Islet of Langerhans (tissue), 1 donor: ENCODE measurements at regions not wholly inside any gene's neighbourhood (a gene's known extent, or its start where the extent isn't known, plus 50 kb on each side); places are given as distances from the start of the nearest gene placed in this dataset.
A peak's percentile ranks its signal among the peaks of the same experiment; 100 is the strongest.
"Not testable (repeated sequence)": the region's sequence is repeated elsewhere in the genome, so short reads cannot be mapped to it uniquely, and the experiment has no call there.

ENCODE experiments used
- FAIRE-seq: peaks from one replicate; lab custom pipeline; 2011; peaks lifted over from hg19 to GRCh38; lab: Jason Lieb, UNC

DNA sequence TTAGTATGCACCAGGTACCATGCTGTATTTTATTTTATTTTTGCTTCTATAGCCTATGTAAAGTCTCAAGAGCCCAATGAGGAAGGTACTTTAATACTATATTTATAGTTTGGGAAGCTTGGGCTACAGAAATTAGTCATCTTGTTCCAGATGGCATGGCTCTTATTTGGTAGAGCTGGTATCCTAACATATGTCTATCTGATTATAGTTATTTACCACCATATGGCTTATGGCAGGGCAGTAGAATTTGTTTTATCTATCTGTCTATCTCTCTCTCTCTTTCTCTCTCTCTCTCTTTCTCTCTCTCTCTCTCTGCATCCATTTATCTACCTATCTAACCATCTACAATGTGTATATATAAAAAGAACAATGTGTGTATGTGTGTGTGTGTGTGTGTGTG lies 1293.7 kb upstream of the SLC39A10 start:
- FAIRE-seq, result no peak

DNA sequence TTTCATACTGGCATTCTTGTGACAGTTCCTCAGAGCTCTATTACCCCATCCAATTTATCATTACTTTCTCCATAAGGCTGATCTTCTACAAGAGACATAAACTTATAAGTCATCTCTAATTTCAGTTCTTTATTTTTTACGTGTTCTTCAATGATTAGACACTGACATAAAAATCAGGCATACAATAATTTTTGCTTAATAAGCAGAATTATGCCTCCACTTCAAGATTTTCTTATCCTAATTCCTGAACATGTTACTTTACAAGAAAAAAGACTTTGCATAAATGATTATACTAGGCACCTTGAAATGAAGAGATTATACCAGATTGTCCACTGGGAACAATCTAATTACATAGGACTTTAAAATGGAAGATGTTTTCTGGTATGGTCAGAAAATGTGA lies 1304.5 kb upstream of the SLC39A10 start:
- no peak for FAIRE-seq

DNA sequence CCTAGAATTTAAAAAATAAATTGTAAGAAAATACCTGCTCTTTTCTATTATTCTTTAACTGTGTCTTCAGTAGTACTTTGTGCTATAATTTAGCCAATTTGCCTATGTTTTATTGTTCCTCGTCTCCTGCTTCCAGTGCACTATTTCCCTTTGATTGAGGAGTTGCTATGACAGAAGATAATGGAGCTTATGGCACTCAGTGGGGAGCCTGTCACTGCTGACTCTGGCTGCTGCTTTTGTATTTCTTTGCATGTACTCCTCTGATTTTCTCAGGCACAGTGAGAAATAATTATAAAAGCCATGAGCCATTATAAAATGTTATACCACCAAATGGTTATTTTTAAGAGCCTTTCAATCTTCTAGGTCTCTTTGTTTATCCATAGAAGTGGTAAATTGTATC lies 1310.8 kb upstream of the SLC39A10 start:
- FAIRE-seq, result peak; percentile 5

DNA sequence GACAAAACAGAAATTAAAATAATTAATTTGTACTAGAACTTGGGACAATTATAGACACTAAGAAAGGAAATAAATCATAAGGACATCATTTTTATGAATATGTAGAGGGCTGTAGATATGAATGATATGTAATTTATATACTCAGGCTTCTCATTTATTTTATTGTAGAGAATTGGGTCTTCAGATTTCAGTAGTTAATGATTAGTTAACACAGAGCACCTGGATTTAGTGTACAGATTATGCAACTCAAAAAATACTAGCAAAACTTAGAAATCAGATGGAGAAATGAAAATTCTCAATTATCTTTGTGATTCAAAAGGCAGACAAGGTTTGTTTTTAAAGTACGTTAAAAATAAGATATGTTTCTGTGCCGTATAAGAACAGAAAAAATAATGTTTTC lies 1311.7 kb upstream of the SLC39A10 start:
- no peak for FAIRE-seq

DNA sequence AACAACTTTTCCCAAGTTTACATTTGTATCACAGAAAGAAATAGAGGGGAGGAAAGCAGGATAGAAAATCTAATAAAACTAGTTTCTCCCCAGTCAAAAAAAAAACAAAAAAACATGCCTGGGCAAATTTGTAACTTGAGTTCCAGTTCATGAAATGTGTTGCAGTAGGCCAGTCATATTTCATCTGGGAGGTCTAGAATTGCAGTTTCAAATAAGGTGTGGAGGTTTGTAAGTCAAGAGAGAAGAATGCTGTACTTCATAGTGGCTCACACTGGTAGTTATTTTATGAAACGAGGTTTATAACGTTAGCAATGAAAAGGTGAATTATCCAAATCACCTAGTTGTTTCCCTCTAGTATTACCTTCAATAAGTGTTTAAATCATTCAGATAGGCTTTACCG lies 1313.9 kb upstream of the SLC39A10 start:
- FAIRE-seq, result no peak

DNA sequence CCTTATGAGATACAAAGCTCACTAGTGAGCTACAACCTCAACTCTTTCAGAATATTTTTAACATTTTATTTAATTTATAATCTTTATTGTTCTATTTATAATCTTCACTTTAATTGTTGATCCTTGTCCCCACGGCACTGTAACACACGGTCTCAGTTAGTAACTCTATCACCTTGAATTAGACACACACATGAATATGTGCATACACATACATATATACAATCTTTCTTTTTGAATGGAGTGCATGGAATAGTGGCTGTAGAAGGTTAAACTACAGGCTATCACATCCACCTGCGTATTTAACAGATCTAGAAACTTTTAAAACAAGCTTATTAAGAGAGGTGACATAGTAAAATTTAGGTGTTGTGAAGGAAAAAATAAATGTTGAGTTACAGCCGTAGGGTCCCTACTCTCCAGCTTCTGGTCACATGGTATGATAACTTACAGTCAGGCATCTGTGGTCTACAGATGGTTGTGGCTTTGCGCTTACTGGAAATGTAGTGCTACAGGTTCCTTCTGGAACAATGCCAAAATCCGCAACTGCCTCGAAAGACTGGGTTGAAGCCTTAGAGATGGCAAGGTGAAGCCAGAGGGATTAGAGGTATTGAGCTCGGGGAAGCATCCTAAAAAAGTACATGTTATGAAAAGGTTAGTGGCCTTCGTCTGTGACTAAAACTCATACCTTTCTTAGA lies 1324.1 kb upstream of the SLC39A10 start:
- no peak for FAIRE-seq

DNA sequence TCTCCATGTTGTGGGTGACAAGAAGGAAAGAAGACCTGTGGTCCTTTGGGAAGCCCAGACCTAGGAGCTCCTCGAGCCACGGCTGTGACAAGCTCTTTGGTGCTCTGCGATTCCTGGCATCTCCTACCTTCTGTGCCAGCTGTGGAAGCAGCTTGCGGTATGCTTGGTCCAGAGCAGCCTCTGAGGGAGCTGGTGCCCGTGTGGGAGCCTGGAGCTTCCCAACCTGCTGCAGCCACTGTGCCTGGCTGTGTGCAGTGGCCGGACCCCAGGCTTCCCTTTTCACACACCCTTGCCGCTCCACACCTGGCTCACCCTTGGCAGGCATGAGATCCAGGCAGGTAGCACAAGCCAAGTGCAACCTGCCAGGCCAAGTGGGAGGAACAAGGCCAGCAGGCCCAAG lies 1328.6 kb upstream of the SLC39A10 start:
- no peak for FAIRE-seq

DNA sequence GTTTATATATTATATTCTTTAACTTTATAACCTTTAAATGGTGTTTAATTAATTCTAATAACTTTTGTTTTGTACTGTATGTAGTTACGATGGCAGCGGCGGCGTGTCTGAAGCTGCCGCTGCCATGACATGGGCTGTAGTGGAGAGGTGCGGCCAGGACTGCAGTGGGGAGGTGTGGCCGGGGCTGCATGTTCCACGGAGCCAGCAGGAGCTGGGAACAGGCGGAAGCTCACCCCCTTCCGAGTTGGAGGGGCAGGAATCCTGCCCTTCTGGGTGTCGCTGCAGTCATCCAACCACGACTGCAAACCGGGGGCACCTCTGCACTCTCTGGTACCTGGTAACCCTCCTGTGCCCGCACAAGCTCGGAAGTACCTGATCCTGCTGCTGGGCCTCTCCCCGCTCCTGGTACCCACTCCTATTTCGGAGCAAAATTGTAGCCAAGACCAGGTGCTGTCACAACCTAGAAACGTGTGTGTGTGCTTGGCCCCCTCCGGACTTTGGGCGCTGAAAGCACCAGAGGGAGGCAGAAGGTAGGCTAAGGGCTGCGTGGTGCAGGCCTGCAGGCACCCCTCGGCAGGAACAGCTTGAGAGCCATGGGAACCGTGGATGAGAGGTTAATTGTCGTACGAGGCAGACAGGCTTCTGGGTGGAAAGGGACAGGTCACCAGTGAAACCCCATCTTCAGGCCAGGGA lies 1329.7 kb upstream of the SLC39A10 start:
- FAIRE-seq, result no peak

DNA sequence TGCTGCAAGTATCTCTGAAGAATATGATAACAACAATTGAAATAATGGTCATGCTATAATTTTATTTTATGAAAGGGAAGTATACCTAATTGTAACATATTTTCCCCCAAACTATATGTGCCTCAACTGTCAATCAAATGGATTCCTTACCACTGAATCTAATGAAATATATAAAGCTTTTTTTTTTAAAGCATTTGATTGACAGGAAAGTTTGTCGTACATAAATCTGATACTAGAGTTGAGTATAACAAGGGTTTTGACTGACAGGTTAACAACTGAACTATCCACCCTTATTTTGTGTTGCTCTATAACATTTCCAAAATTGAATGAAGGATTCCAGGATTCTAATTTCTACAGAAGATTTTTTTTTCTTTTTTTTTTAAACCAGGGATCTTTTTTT lies 1333.3 kb upstream of the SLC39A10 start:
- no peak for FAIRE-seq

DNA sequence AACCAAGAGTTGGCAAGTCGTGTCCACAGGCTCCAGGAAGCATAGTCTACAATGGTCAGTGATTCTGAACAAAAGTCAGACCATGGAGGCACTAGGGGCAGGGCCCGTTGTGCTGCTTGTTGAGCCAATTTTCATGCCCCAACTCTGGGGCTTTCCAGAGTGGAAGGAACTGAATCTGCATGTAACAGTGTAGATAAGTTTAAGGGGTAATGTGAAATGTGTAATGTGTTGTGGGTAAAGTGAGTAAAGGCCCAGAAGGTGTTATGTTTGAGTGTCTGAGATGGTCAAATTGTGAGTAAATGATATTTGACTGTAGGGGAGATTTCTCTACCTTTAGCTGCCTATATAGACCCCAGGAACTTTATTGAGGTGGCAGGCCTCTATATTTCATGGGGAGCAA lies 1336.5 kb upstream of the SLC39A10 start:
- FAIRE-seq, result no peak

DNA sequence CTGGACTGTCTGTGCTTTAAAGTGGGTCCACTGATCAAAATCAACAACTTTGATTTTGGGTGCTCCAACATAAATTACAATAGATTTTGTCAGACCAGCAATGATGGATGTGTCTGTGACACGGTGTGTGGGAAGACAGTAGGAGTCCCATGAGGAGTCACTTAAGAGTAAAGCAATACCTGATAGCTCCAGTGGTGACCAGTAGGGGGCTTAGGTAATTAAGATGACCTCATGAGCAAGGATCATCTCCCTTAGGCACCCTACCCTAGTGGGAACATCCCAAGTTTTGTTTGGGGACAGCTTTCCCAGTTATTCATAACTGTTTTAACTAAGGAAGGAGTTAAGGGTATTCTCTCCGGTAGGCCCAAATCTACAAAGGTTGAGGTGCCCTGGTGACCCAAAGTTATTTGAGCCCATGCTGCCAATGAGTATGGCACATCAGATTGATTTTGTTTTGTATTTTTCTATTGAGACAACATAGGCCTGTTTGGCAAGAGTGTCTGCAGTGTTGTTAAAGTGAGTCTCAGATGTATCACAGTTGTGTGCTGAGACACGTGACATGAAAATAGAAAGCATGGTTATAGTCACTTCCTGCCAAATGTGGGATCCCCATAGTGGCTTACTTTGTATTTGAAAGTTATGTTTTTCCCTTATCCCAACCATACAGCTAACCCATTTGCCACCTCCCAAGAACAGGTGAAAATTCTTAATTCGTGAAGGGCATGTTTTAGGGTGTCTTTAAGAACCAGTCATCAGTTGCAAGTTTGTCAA lies 1337.6 kb upstream of the SLC39A10 start:
- FAIRE-seq, result no peak

DNA sequence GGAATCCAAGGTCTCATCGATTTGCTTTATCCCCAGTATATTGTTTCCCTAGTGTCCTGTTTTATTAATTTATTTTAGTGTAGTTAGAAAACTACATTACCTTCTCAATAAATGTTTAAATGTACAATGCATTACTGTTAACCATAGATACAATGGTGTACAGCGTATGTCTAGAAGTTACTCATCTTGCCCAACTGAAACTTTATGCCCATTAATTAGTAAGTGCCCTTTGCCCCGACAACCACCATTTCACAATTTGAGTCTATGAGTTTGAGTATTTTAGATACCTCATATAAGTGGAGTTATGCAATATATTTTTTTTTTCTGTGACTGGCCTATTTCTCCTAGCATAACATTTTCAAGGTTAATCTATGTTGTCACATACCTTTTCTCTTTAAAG lies 1343.0 kb upstream of the SLC39A10 start:
- no peak for FAIRE-seq

DNA sequence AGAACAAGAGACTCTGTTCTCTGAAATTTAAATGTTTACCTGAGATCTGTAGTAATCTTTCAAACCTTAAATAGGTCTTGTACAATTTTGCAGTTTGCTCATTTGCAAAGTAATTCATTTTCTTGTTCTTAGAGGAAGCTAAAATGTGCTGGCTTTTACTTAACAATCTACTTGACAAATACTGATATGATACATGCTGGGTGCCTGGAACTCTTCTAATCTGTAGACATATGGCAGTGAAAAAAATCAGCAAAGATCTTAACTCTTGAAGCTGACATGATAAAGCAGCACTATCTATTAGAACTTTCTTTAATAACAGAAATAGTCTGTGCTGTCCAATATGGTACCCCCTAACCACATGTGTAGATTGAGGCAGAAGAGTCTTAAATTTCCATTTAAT lies 1352.8 kb upstream of the SLC39A10 start:
- FAIRE-seq, result no peak

DNA sequence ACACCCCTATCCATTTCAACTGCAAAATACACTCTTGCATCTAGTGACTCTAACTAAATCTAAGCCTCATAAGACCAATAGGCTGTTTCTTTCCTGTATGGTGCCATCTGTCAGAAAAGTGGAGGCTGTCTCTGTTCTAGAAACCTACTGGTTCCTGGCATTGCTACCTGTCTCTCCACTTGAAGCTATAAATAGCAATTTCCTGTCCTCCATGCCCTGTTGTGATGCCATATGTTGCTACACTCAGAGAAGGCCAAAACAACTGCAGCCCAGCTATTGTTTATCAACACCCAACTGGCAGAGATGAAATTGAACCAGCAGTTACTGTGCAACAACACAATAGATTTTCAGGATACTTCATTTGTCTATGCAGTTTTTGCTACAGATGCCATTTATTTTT lies 1355.1 kb upstream of the SLC39A10 start:
- no peak for FAIRE-seq

DNA sequence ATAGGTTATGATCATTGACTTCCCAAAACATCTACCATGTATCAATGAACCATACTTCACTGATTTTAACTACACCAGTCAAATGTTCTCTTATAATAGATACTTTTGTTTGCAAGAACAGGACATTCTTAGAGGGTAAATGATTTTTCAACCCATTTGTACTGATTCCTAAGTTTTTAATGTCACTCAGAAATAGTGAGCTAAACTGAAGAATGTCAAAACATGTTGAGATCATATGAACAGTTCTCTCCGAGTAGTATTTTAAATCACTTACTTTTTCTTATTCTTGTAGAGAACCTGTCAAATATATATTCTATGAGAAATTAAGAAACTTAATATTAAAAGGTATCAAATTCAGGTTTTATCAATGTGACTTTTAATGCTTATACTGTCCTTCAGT lies 1362.9 kb upstream of the SLC39A10 start:
- FAIRE-seq, result no peak

DNA sequence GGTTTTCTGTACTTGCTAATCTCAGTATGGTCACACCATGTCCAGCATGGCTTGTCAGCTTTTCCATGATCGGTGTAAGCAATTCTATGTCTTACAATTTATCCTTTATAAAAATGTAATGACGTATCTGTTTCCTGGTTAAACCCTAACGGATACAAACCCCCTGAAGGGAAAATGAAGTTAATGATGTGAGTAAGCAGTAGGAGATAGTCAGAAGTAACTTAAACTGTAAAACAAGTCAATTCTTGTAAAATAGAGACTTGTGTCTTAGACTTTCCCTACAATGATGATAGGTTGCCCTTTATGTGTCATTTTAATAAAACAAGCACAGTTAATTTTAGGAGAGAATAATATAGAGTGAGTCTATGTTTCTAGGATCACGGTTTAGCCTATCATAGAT lies 1365.9 kb upstream of the SLC39A10 start:
- no peak for FAIRE-seq

DNA sequence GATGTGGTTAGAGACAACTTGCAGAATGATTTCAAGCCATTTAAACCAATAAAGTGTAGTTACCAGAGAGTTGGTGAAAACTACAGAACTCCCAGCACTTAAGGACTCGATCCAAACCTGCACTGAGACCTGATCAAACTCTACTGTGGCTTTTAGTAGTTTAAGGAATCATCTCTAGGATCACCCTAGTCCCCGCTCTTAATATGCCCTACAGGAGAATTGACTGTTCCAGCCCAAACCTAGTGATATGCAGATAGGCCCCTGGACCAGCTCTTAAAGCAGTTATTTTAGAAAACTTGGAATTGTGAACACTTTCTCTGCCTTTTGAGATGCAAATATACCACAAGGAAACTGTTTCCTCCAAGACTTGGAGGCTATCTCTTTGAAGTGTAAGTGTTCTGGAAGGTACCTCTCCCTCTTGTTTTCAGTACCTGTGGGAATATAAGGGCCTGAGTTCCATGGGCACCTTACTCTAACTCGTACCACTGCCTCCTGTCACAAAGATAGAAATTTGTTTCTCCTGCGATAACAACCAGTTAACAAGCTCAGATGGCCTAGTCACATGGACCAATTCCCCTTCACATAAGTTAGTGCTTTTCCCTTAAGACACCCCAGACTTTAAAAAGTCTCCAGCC lies 1367.2 kb upstream of the SLC39A10 start:
- FAIRE-seq, result no peak

DNA sequence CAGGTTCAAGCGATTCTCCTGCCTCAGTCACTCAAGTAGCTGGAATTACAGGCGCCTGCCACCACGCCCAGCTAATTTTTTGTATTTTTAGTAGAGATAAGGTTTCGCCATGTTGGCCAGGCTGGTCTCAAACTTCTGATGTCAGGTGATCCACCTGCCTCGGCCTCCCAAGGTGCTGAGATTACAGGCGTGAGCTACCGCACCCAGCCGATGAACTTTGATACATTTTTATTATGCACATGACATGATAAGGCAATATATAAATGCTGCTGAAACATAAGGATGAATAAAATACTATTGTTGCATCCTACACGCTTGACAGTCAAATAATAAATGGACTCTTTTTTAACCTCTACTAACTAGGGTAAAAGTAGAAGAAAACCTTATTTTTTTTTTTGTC lies 1380.4 kb upstream of the SLC39A10 start:
- not testable (repeated sequence) for FAIRE-seq

DNA sequence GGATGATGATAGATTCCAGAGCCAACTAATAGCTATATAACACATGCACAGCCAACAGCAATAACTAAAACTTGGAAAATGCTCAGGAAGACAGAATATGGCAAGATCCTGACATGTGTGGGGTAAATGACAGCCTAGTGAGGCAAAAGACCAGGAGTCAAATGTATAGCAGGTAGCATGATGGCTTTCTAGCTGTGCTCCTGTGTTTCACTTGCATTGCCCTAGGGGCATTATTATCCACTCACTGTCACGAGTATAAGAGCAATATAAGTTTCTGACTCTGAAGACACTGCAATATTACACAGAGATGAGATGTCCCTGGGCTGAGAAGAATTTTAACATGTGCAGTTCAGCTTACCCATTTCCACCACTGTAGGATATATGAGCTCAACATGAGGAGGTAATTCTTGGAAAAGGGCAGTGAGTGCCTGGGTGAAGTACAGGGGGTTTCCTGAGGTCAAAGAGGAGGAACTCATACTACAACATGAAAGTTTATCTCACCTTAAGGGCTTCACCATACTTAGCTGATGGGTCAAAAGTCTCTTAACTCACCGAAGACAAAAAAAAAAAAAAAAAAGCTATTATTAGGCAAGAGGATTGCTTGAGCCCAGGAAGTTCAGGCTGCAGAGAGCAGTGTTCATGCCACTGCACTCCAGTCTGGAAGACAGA lies 1385.6 kb upstream of the SLC39A10 start:
- no peak for FAIRE-seq

DNA sequence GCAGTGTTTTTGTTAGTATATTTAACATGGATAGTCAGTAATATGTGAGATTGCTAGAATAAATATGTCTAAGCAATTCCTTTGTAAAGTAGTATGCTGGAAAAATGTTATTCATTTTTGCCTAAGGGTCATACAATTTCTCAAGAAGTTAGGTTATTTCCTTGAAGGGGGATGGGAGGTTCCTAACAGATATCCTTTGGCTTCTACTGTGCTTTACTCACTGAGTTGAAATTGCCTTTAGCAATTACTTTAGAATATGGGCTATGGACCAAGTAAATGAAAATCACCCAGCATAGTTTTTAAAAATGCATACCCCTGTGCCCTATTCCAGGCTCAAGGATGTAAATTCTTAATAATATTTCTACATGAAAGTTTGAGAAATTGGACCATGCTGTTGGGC lies 1386.4 kb upstream of the SLC39A10 start:
- no peak for FAIRE-seq

DNA sequence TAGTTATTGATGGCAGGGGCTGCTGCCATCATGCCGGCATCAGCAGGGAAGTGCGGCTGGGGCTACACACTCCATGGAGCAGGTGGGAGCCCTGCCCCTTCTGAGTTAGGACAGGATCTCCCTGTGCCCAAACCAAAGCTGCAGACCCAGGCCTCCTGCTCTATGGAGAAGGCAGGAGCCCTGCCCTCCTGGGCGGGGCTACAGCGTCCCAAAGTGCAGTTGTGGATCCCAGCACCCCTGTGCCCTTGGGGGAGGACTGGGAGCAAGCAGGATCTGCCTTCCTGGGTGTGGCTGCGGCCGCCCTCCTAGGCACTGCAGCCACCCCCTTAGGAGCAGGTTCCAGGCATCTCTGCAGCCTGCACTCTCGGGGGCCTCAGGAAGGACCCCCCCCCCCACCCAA lies 1392.4 kb upstream of the SLC39A10 start:
- no peak for FAIRE-seq

DNA sequence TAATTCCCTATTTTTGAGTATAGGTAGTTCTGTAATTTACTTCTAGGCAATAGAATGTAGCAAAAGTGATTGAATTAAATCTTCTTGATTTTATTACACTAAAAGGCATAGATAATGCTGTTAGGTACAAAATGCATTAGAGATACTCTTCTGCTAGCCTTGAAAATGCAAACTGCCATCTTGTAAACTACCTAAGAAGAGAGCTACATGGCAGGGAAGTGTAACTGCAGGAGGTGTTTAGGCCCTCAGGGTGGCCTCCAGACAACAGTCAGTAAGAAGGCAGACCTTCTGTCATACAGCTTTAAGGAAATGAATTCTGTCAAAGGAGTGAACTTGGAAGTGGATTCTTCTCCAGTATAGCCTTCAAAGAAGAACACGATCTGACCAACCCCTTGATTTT lies 1396.8 kb upstream of the SLC39A10 start:
- FAIRE-seq, result no peak

DNA sequence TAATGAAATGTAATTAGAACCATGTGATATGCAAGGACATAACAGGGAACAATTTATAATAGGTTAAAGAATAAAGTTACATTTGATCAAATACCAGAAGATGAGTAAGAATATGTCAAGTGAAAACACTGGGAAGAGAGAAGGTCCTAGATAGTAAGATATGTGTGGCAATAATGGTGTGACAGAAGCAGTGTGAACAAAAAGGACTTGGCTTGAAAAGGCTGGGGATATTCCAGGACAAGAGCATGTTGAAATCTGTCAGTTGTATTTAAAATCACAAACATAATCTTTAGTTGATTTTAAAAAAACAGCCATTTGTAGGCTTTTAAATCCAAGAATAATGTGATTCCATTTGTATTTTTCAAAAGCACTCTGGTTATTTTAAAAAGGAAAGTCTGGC lies 1399.9 kb upstream of the SLC39A10 start:
- FAIRE-seq, result no peak
